ENCODE measurements at regions not wholly inside any gene's neighbourhood (a gene's known extent, or its start where the extent isn't known, plus 50 kb on each side); places are given as distances from the start of the nearest gene placed in this dataset.
"Not testable (repeated sequence)": the region's sequence is repeated elsewhere in the genome, so short reads cannot be mapped to it uniquely, and the experiment has no call there.

DNA sequence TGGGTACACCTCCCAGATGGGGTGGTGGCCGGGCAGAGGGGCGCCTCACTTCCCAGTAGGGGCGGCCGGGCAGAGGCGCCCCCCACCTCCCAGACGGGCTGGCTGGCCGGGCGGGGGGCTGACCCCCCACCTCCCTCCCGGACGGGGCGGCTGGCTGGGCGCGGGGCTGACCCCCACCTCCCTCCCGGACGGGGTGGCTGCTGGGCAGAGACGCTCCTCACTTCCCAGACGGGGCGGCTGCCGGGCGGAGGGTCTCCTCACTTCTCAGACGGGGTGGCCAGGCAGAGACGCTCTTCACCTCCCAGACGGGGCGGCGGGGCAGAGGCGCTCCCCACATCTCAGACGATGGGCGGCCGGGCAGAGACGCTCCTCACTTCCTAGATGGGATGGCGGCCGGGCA lies 240.6 kb downstream of the IL20RB start:
- DNase-seq; H2BK15ac ChIP-seq (ENCODE audit: low read depth, poor library complexity, severe bottlenecking): not testable (repeated sequence)

DNA sequence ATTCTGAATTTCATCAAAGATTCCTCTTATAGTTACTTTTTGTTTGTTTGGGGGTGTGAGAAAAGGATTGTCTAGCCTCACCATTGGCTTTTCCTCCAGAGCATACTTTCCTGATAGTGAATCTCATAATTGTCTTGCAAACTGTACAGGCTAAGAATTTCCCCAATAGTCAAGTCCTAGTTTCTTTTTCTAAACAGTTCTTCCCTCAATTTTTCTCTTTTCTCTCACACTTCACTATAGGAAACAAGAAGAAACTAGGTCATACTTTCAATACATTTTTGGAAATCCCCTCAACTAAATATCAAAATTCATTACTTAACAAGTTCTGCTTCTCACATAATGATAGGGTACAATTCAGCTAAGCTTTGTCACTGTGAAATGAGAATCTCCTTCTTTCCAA lies 241.9 kb downstream of the IL20RB start:
- H3K4me2 ChIP-seq (ENCODE audit: low read length, poor library complexity, severe bottlenecking), result no peak overlapping the region
- H3K36me3 ChIP-seq (ENCODE audit: control insufficient read depth in 1 of 2, insufficient read depth in 2 of 2, low read depth in 1 of 2, low read length in 2 of 2), result no peaks in the 10 kb centered on the region
- H3K27ac ChIP-seq (ENCODE audit: low read length, poor library complexity, severe bottlenecking), result no peak overlapping the region
- no peak overlapping the region for H2AK5ac ChIP-seq (ENCODE audit: low read length, severe bottlenecking)
- H3K23ac ChIP-seq (ENCODE audit: low read length in 2 of 2), result no peak overlapping the region
- no peak overlapping the region for H3K14ac ChIP-seq (ENCODE audit: low read length in 2 of 2)
- H3K4me3 ChIP-seq (ENCODE audit: insufficient read depth in 1 of 2, low read depth in 1 of 2, low read length in 2 of 2), result no peak overlapping the region
- H3K9me3 ChIP-seq (ENCODE audit: control insufficient read depth, low read length), result no peaks in the 10 kb centered on the region
- DNase-seq, result no peak
- no peaks in the 10 kb centered on the region for H3K79me1 ChIP-seq (replicated peaks; ENCODE audit: low read length, poor library complexity, severe bottlenecking)
- H3K4me1 ChIP-seq (ENCODE audit: control insufficient read depth, insufficient read depth, low read depth, low read length), result no peaks in the 10 kb centered on the region
- H3K4ac ChIP-seq (ENCODE audit: low read depth in 1 of 2, low read length in 2 of 2), result no peak overlapping the region
- no peaks in the 10 kb centered on the region for H3K27me3 ChIP-seq (ENCODE audit: control insufficient read depth in 1 of 2, insufficient read depth in 1 of 2, low read length in 2 of 2)
- H2BK12ac ChIP-seq (ENCODE audit: low read length in 2 of 2), result no peak overlapping the region
- H4K8ac ChIP-seq (ENCODE audit: low read length), result no peak overlapping the region
- no peak overlapping the region for H2BK5ac ChIP-seq (ENCODE audit: low read depth, low read length, poor library complexity, severe bottlenecking)
- H2BK15ac ChIP-seq (ENCODE audit: low read depth, poor library complexity, severe bottlenecking), result no peak overlapping the region
- H3K9ac ChIP-seq (ENCODE audit: low read length), result no peak overlapping the region
- no peak overlapping the region for H2BK120ac ChIP-seq (ENCODE audit: low read depth, low read length)
- H4K91ac ChIP-seq (ENCODE audit: low read length), result no peak overlapping the region
- no peak overlapping the region for H2AFZ ChIP-seq (ENCODE audit: low read depth, low read length)
- no peak overlapping the region for H3K18ac ChIP-seq (ENCODE audit: low read depth in 1 of 2, low read length in 2 of 2)

More for the DNA sequence above, 240.6 kb downstream of the IL20RB start:
- H3K9ac ChIP-seq (ENCODE audit: low read length); H2BK120ac ChIP-seq (ENCODE audit: low read depth, low read length); H2BK5ac ChIP-seq (ENCODE audit: low read depth, low read length, poor library complexity, severe bottlenecking); H2AFZ ChIP-seq (ENCODE audit: low read depth, low read length); H4K8ac ChIP-seq (ENCODE audit: low read length); H3K4ac ChIP-seq (ENCODE audit: low read depth in 1 of 2, low read length in 2 of 2); H3K4me1 ChIP-seq (ENCODE audit: control insufficient read depth, insufficient read depth, low read depth, low read length); H3K9me3 ChIP-seq (ENCODE audit: control insufficient read depth, low read length); H3K4me3 ChIP-seq (ENCODE audit: insufficient read depth in 1 of 2, low read depth in 1 of 2, low read length in 2 of 2); H3K27ac ChIP-seq (ENCODE audit: low read length, poor library complexity, severe bottlenecking); H2AK5ac ChIP-seq (ENCODE audit: low read length, severe bottlenecking); H3K27me3 ChIP-seq (ENCODE audit: control insufficient read depth in 1 of 2, insufficient read depth in 1 of 2, low read length in 2 of 2); H3K23ac ChIP-seq (ENCODE audit: low read length in 2 of 2); H3K36me3 ChIP-seq (ENCODE audit: control insufficient read depth in 1 of 2, insufficient read depth in 2 of 2, low read depth in 1 of 2, low read length in 2 of 2); H2BK12ac ChIP-seq (ENCODE audit: low read length in 2 of 2); H3K18ac ChIP-seq (ENCODE audit: low read depth in 1 of 2, low read length in 2 of 2); H3K4me2 ChIP-seq (ENCODE audit: low read length, poor library complexity, severe bottlenecking); H3K14ac ChIP-seq (ENCODE audit: low read length in 2 of 2); H4K91ac ChIP-seq (ENCODE audit: low read length); H3K79me1 ChIP-seq (replicated peaks; ENCODE audit: low read length, poor library complexity, severe bottlenecking): not testable (repeated sequence)
- WGBS, result 94% methylated on average over 23 of the region's 32 CpGs

DNA sequence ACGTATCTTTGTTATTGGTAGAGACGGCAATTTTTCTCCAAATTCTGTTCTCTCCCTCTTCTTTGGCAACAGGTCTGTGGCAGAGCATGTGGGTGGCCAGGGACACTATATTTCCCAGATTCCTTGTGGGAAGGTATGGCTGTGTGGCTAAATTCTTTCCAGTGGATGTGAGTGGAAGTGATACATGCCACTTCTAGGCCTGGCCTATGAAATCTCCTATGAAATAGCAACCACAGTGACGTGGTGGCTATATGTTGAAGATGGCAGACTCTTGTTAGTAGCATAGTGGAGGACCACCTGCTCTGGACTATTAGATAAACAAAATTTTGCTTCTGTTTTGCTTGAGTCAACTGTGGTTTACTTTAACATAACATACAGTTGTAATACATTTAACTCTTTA lies 243.3 kb downstream of the IL20RB start:
- Histone ChIP-seq H3K18ac (ENCODE audit: low read depth in 1 of 2, low read length in 2 of 2) (no peak overlapping the region), H4K91ac (ENCODE audit: low read length) (no peak overlapping the region), H3K79me1 (replicated peaks; ENCODE audit: low read length, poor library complexity, severe bottlenecking) (no peaks in the 10 kb centered on the region), H3K14ac (ENCODE audit: low read length in 2 of 2) (no peak overlapping the region), H3K9ac (ENCODE audit: low read length) (no peak overlapping the region), H3K27ac (ENCODE audit: low read length, poor library complexity, severe bottlenecking) (no peak overlapping the region), H4K8ac (ENCODE audit: low read length) (no peak overlapping the region), H3K4ac (ENCODE audit: low read depth in 1 of 2, low read length in 2 of 2) (no peak overlapping the region), H3K36me3 (ENCODE audit: control insufficient read depth in 1 of 2, insufficient read depth in 2 of 2, low read depth in 1 of 2, low read length in 2 of 2) (no peaks in the 10 kb centered on the region), H3K4me2 (ENCODE audit: low read length, poor library complexity, severe bottlenecking) (no peak overlapping the region), H3K4me3 (ENCODE audit: insufficient read depth in 1 of 2, low read depth in 1 of 2, low read length in 2 of 2) (no peak overlapping the region), H2AK5ac (ENCODE audit: low read length, severe bottlenecking) (no peak overlapping the region), H3K23ac (ENCODE audit: low read length in 2 of 2) (no peak overlapping the region), H2BK5ac (ENCODE audit: low read depth, low read length, poor library complexity, severe bottlenecking) (no peak overlapping the region), H2BK15ac (ENCODE audit: low read depth, poor library complexity, severe bottlenecking) (no peak overlapping the region), H2AFZ (ENCODE audit: low read depth, low read length) (no peak overlapping the region), H3K4me1 (ENCODE audit: control insufficient read depth, insufficient read depth, low read depth, low read length) (no peaks in the 10 kb centered on the region), H2BK120ac (ENCODE audit: low read depth, low read length) (no peak overlapping the region), H2BK12ac (ENCODE audit: low read length in 2 of 2) (no peak overlapping the region), H3K9me3 (ENCODE audit: control insufficient read depth, low read length) (no peaks in the 10 kb centered on the region), H3K27me3 (ENCODE audit: control insufficient read depth in 1 of 2, insufficient read depth in 1 of 2, low read length in 2 of 2) (no peaks in the 10 kb centered on the region)
- WGBS, result 65% methylated on average over 2 of the region's 3 CpGs
- DNase-seq, result peak; percentile 11

- Histone ChIP-seq H2BK120ac (ENCODE audit: low read depth, low read length) (no peak overlapping the region), H3K14ac (ENCODE audit: low read length in 2 of 2) (no peak overlapping the region), H2BK15ac (ENCODE audit: low read depth, poor library complexity, severe bottlenecking) (no peak overlapping the region), H3K4me1 (ENCODE audit: control insufficient read depth, insufficient read depth, low read depth, low read length) (no peaks in the 10 kb centered on the region), H3K9me3 (ENCODE audit: control insufficient read depth, low read length) (no peaks in the 10 kb centered on the region), H4K91ac (ENCODE audit: low read length) (no peak overlapping the region), H3K27ac (ENCODE audit: low read length, poor library complexity, severe bottlenecking) (no peak overlapping the region), H3K4ac (ENCODE audit: low read depth in 1 of 2, low read length in 2 of 2) (no peak overlapping the region), H4K8ac (ENCODE audit: low read length) (no peak overlapping the region), H3K36me3 (ENCODE audit: control insufficient read depth in 1 of 2, insufficient read depth in 2 of 2, low read depth in 1 of 2, low read length in 2 of 2) (no peaks in the 10 kb centered on the region), H2AK5ac (ENCODE audit: low read length, severe bottlenecking) (no peak overlapping the region), H2BK5ac (ENCODE audit: low read depth, low read length, poor library complexity, severe bottlenecking) (no peak overlapping the region), H3K4me2 (ENCODE audit: low read length, poor library complexity, severe bottlenecking) (no peak overlapping the region), H3K18ac (ENCODE audit: low read depth in 1 of 2, low read length in 2 of 2) (no peak overlapping the region), H3K23ac (ENCODE audit: low read length in 2 of 2) (no peak overlapping the region), H3K4me3 (ENCODE audit: insufficient read depth in 1 of 2, low read depth in 1 of 2, low read length in 2 of 2) (no peak overlapping the region), H3K9ac (ENCODE audit: low read length) (no peak overlapping the region), H3K27me3 (ENCODE audit: control insufficient read depth in 1 of 2, insufficient read depth in 1 of 2, low read length in 2 of 2) (no peaks in the 10 kb centered on the region), H2AFZ (ENCODE audit: low read depth, low read length) (no peak overlapping the region), H3K79me1 (replicated peaks; ENCODE audit: low read length, poor library complexity, severe bottlenecking) (no peaks in the 10 kb centered on the region), H2BK12ac (ENCODE audit: low read length in 2 of 2) (no peak overlapping the region)
- DNase-seq, result no peak
- 74% methylated on average over 5 of the region's 5 CpGs for WGBS
These were observed 245.2 kb downstream of the IL20RB start for GRCh38 chr3:137202941-137203340.

Data from mesenchymal stem cell (in vitro differentiated cells and primary cell).